ENCODE measurements at regions not wholly inside any gene's neighbourhood (a gene's known extent, or its start where the extent isn't known, plus 50 kb on each side); places are given as distances from the start of the nearest gene placed in this dataset.

GRCh38 chr2:16832910-16833309 is 167.3 kb upstream of the CYRIA start:
- no peak for DNase-seq (ENCODE audit: low read depth in 1 of 2, low spot score in 1 of 2)

- DNase-seq (ENCODE audit: low read depth in 1 of 2, low spot score in 1 of 2) = no peak
Observed at GRCh38 chr2:16828828-16829160, 163.2 kb upstream of the CYRIA start.

- no peak for DNase-seq (ENCODE audit: low read depth in 1 of 2, low spot score in 1 of 2)
Observed at GRCh38 chr2:16828044-16828827, 162.6 kb upstream of the CYRIA start.

- no peak for DNase-seq (ENCODE audit: low read depth in 1 of 2, low spot score in 1 of 2)
Observed at GRCh38 chr2:16824472-16824871, 158.8 kb upstream of the CYRIA start.

- DNase-seq (ENCODE audit: low read depth in 1 of 2, low spot score in 1 of 2) = no peak
Observed at GRCh38 chr2:16821692-16822091, 156.1 kb upstream of the CYRIA start.

- no peak for DNase-seq (ENCODE audit: low read depth in 1 of 2, low spot score in 1 of 2)
Observed at GRCh38 chr2:16818203-16818556, 152.5 kb upstream of the CYRIA start.

- no peak for DNase-seq (ENCODE audit: low read depth in 1 of 2, low spot score in 1 of 2)
Observed at GRCh38 chr2:16817305-16818202, 151.9 kb upstream of the CYRIA start.

- DNase-seq (ENCODE audit: low read depth in 1 of 2, low spot score in 1 of 2) = no peak
Observed at GRCh38 chr2:16816522-16816921, 150.9 kb upstream of the CYRIA start.

GRCh38 chr2:16816016-16816415 is 150.4 kb upstream of the CYRIA start:
- DNase-seq (ENCODE audit: low read depth in 1 of 2, low spot score in 1 of 2) = no peak

- no peak for DNase-seq (ENCODE audit: low read depth in 1 of 2, low spot score in 1 of 2)
Observed at GRCh38 chr2:16813593-16813992, 148.0 kb upstream of the CYRIA start.

- DNase-seq (ENCODE audit: low read depth in 1 of 2, low spot score in 1 of 2) = no peak
Observed at GRCh38 chr2:16798472-16798871, 132.8 kb upstream of the CYRIA start.

GRCh38 chr2:16791496-16791895 is 125.9 kb upstream of the CYRIA start:
- DNase-seq (ENCODE audit: low read depth in 1 of 2, low spot score in 1 of 2) = no peak

- DNase-seq (ENCODE audit: low read depth in 1 of 2, low spot score in 1 of 2) = no peak
Observed at GRCh38 chr2:16785149-16785548, 119.5 kb upstream of the CYRIA start.

GRCh38 chr2:16784652-16785051 is 119.0 kb upstream of the CYRIA start:
- DNase-seq (ENCODE audit: low read depth in 1 of 2, low spot score in 1 of 2) = no peak

GRCh38 chr2:16777123-16777870 is 111.7 kb upstream of the CYRIA start:
- DNase-seq (ENCODE audit: low read depth in 1 of 2, low spot score in 1 of 2) = no peak

GRCh38 chr2:16775899-16776231 is 110.2 kb upstream of the CYRIA start:
- DNase-seq (ENCODE audit: low read depth in 1 of 2, low spot score in 1 of 2) = no peak

- no peak for DNase-seq (ENCODE audit: low read depth in 1 of 2, low spot score in 1 of 2)
Observed at GRCh38 chr2:16774980-16775898, 109.6 kb upstream of the CYRIA start.

- DNase-seq (ENCODE audit: low read depth in 1 of 2, low spot score in 1 of 2) = no peak
Observed at GRCh38 chr2:16774091-16774490, 108.5 kb upstream of the CYRIA start.

- no peak for DNase-seq (ENCODE audit: low read depth in 1 of 2, low spot score in 1 of 2)
Observed at GRCh38 chr2:16773080-16773713, 107.6 kb upstream of the CYRIA start.

- DNase-seq (ENCODE audit: low read depth in 1 of 2, low spot score in 1 of 2) = no peak
Observed at GRCh38 chr2:16767789-16768476, 102.3 kb upstream of the CYRIA start.
